Liver (tissue), 8 donors: ENCODE measurements at regions not wholly inside any gene's neighbourhood (a gene's known extent, or its start where the extent isn't known, plus 50 kb on each side); places are given as distances from the start of the nearest gene placed in this dataset.
A peak's percentile ranks its signal among the peaks of the same experiment; 100 is the strongest.

Source experiments
- DNase-seq: peaks from one replicate; pipeline ENCODE4 v3.0.0-alpha.2; 2017; ENCODE audit warnings: low spot score
- H3K27ac ChIP-seq, 2 donors: one replicate each; pipeline ENCODE4 v1.7.0; 2013; ENCODE audit warnings: inconsistent platforms in 2 of 2, low read length in 2 of 2, control low read depth in 1 of 2, low read depth in 1 of 2, mild to moderate bottlenecking in 1 of 2
- H3K27me3 ChIP-seq, 4 donors: one replicate each; pipeline versions ENCODE4 v1.6.1 to v1.7.0; 2013; ENCODE audit warnings: low read length in 3 of 4, inconsistent platforms in 1 of 4, mild to moderate bottlenecking in 1 of 4, moderate library complexity in 1 of 4; ENCODE audit not compliant: control insufficient read depth in 4 of 4, insufficient read depth in 4 of 4
- H3K36me3 ChIP-seq, 4 donors: one replicate each; pipeline versions ENCODE4 v1.6.1 to v1.7.0; 2013; ENCODE audit warnings: low read length in 3 of 4, mild to moderate bottlenecking in 3 of 4, low read depth in 1 of 4, moderate library complexity in 1 of 4; ENCODE audit not compliant: control insufficient read depth in 4 of 4, insufficient read depth in 3 of 4
- H3K4me1 ChIP-seq, 4 donors: one replicate each; pipeline versions ENCODE4 v1.6.1 to v1.7.0; 2013; ENCODE audit warnings: low read length in 3 of 4, mild to moderate bottlenecking in 3 of 4, moderate library complexity in 1 of 4; ENCODE audit not compliant: control insufficient read depth in 4 of 4, insufficient read depth in 4 of 4
- H3K4me3 ChIP-seq, 3 donors: one replicate each; pipeline versions ENCODE4 v1.6.1 to v1.7.0; 2013; ENCODE audit warnings: low read length in 3 of 3, control low read depth in 1 of 3, low read depth in 1 of 3, mild to moderate bottlenecking in 1 of 3
- H3K9ac ChIP-seq, 2 donors: one replicate each; pipeline ENCODE4 v1.7.0; 2013; ENCODE audit warnings: low read length in 2 of 2, mild to moderate bottlenecking in 2 of 2, moderate library complexity in 2 of 2, control low read depth in 1 of 2, low read depth in 1 of 2
- H3K9me3 ChIP-seq, 4 donors: one replicate each; pipeline versions ENCODE4 v1.6.1 to v1.7.0; 2013; ENCODE audit warnings: low read length in 3 of 4; ENCODE audit not compliant: control insufficient read depth in 4 of 4
- ATF3 ChIP-seq: IDR thresholded peaks from 2 replicates; pipeline ENCODE4 v1.6.1; 2016; ENCODE audit warnings: antibody characterized with exemption
- CTCF ChIP-seq: fragments of 150-350 bp; IDR thresholded peaks from 2 replicates; pipeline ENCODE4 v1.5.1; 2017; ENCODE audit warnings: improper control_type of control experiment, low read depth, low read length; ENCODE audit not compliant: missing input control
- EGR1 ChIP-seq, 2 donors: IDR thresholded peaks; 2 replicates each; pipeline ENCODE4 v1.6.1; 2016 to 2018; ENCODE audit warnings: antibody characterized with exemption in 2 of 2, low read depth in 2 of 2
- FOXA1 ChIP-seq: IDR thresholded peaks from 2 replicates; pipeline ENCODE4 v1.6.1; 2016; ENCODE audit warnings: antibody characterized with exemption
- FOXA2 ChIP-seq: IDR thresholded peaks from 2 replicates; pipeline ENCODE4 v1.6.1; 2016; ENCODE audit warnings: antibody characterized with exemption
- GABPA ChIP-seq, 2 donors: IDR thresholded peaks in 1 of 2; conservative IDR thresholded peaks in 1 of 2; 2 replicates each; pipeline ENCODE4 v1.6.1; 2016; ENCODE audit warnings: antibody characterized with exemption in 2 of 2, mild to moderate bottlenecking in 1 of 2, moderate library complexity in 1 of 2
- HNF4A ChIP-seq, 2 donors: conservative IDR thresholded peaks; 2 replicates each; pipeline ENCODE4 v1.6.1; 2016; ENCODE audit warnings: antibody characterized with exemption in 2 of 2, mild to moderate bottlenecking in 2 of 2
- HNF4G ChIP-seq: IDR thresholded peaks from 2 replicates; pipeline ENCODE4 v1.6.1; 2016; ENCODE audit warnings: antibody characterized with exemption
- JUND ChIP-seq, 2 donors: IDR thresholded peaks; 2 replicates each; pipeline ENCODE4 v1.6.1; 2016; ENCODE audit warnings: antibody characterized with exemption in 2 of 2
- MAX ChIP-seq: IDR thresholded peaks from 2 replicates; pipeline ENCODE4 v1.6.1; 2016; ENCODE audit warnings: antibody characterized with exemption
- NR2F2 ChIP-seq: IDR thresholded peaks from 2 replicates; pipeline ENCODE4 v1.6.1; 2016; ENCODE audit warnings: antibody characterized with exemption
- RAD21 ChIP-seq, 2 donors: IDR thresholded peaks; 2 replicates each; pipeline ENCODE4 v1.6.1; 2016; ENCODE audit warnings: antibody characterized with exemption in 2 of 2, mild to moderate bottlenecking in 2 of 2
- RXRA ChIP-seq, 2 donors: IDR thresholded peaks; 2 replicates each; pipeline ENCODE4 v1.6.1; 2017 to 2018; ENCODE audit warnings: antibody characterized with exemption in 2 of 2, mild to moderate bottlenecking in 1 of 2
- SP1 ChIP-seq: IDR thresholded peaks from 2 replicates; pipeline ENCODE4 v1.6.1; 2018; ENCODE audit warnings: antibody characterized with exemption, mild to moderate bottlenecking
- TAF1 ChIP-seq: conservative IDR thresholded peaks from 2 replicates; pipeline ENCODE4 v1.6.1; 2016; ENCODE audit warnings: antibody characterized with exemption, mild to moderate bottlenecking
- YY1 ChIP-seq: IDR thresholded peaks from 2 replicates; pipeline ENCODE4 v1.6.1; 2016; ENCODE audit warnings: antibody characterized with exemption, mild to moderate bottlenecking
- WGBS: extraction: QIAGEN DNeasy Blood & Tissue Kit; methylation state at CpG from one replicate; pipeline ENCODE4 v1.1.7; 2013; 5-methylcytosine and 5-hydroxymethylcytosine counted together
- donor health status: healthy.
- donor health status: healthy.
- donor health status: healthy.
- donor health status: healthy.
- donor health status: healthy.

GRCh38 chr2:236939271-236939670, 146.4 kb upstream of the COPS8 start:
- H3K4me1 ChIP-seq, result no peaks in the 10 kb centered on the region
- no peak overlapping the region for H3K9ac ChIP-seq
- H3K4me3 ChIP-seq, result no peak overlapping the region
- H3K27me3 ChIP-seq, result no peaks in the 10 kb centered on the region
- DNase-seq, result no peak
- H3K36me3 ChIP-seq, result no peaks in the 10 kb centered on the region
- no peaks in the 10 kb centered on the region for H3K9me3 ChIP-seq
- 93% methylated on average over 2 of the region's 2 CpGs for WGBS
- no peak overlapping the region for H3K27ac ChIP-seq
- TF ChIP-seq CTCF (no peak), SP1 (no peak), YY1 (no peak), HNF4A (conservative IDR thresholded peaks at IDR 0.05) (no peak), RXRA (IDR thresholded peaks at IDR 0.05) (no peak), FOXA1 (no peak), HNF4G (no peak), FOXA2 (no peak), JUND (IDR thresholded peaks at IDR 0.05) (no peak), TAF1 (no peak), GABPA (IDR thresholded peaks at IDR 0.05 in 1 of 2, conservative IDR thresholded peaks at IDR 0.05 in 1 of 2) (no peak), RAD21 (IDR thresholded peaks at IDR 0.05) (no peak)

GRCh38 chr2:236939721-236940231, 145.9 kb upstream of the COPS8 start:
- Histone ChIP-seq H3K9ac (no peak overlapping the region), H3K27me3 (no peaks in the 10 kb centered on the region), H3K4me3 (no peak overlapping the region), H3K9me3 (no peaks in the 10 kb centered on the region), H3K36me3 (no peaks in the 10 kb centered on the region), H3K27ac (no peak overlapping the region), H3K4me1 (no peaks in the 10 kb centered on the region)
- DNase-seq, result no peak
- TF ChIP-seq RAD21 (IDR thresholded peaks at IDR 0.05), result peak in 1 of 2 donors; percentile 4
- no peak for TF ChIP-seq EGR1 (IDR thresholded peaks at IDR 0.05; ENCODE audit: low read depth in 2 of 2)
- TF ChIP-seq ATF3, result no peak
- TF ChIP-seq NR2F2, result peak; percentile 46
- WGBS, result 71% methylated on average over 11 of the region's 11 CpGs

GRCh38 chr2:236940497-236940896, 145.2 kb upstream of the COPS8 start:
- Histone ChIP-seq H3K9me3 (no peaks in the 10 kb centered on the region), H3K36me3 (no peaks in the 10 kb centered on the region), H3K27ac (no peak overlapping the region), H3K9ac (no peak overlapping the region), H3K27me3 (no peaks in the 10 kb centered on the region), H3K4me1 (no peaks in the 10 kb centered on the region), H3K4me3 (no peak overlapping the region)
- WGBS, result 89% methylated on average over 1 of the region's 1 CpG
- no peak for DNase-seq
- no peak for TF ChIP-seq CTCF
- no peak for TF ChIP-seq GABPA (IDR thresholded peaks at IDR 0.05 in 1 of 2, conservative IDR thresholded peaks at IDR 0.05 in 1 of 2)
- no peak for TF ChIP-seq HNF4A (conservative IDR thresholded peaks at IDR 0.05)
- TF ChIP-seq MAX, result no peak
